ENCODE measurements at regions not wholly inside any gene's neighbourhood (a gene's known extent, or its start where the extent isn't known, plus 50 kb on each side); places are given as distances from the start of the nearest gene placed in this dataset.

- H3K4me3 ChIP-seq (ENCODE audit: low read depth, low read length), result no peak overlapping the region
- CTCF ChIA-PET, result no interaction called here
- no peak for DNase-seq (ENCODE audit: low read depth, low spot score)
- no peak for TF ChIP-seq CTCF (IDR thresholded peaks at IDR 0.05; ENCODE audit: insufficient read depth, low read length, missing control alignments)
- POLR2A ChIA-PET, result no interaction called here
Observed at GRCh38 chr11:134532921-134533421, 120.9 kb upstream of the B3GAT1 start.

GRCh38 chr11:134532131-134532920, 120.3 kb upstream of the B3GAT1 start:
- no peak for DNase-seq (ENCODE audit: low read depth, low spot score)
- ChIA-PET POLR2A (no interaction called here), CTCF (no interaction called here)
- TF ChIP-seq CTCF (IDR thresholded peaks at IDR 0.05; ENCODE audit: insufficient read depth, low read length, missing control alignments), result no peak
- no peak overlapping the region for H3K4me3 ChIP-seq (ENCODE audit: low read depth, low read length)

GRCh38 chr11:134531327-134532130, 119.5 kb upstream of the B3GAT1 start:
- TF ChIP-seq CTCF (IDR thresholded peaks at IDR 0.05; ENCODE audit: insufficient read depth, low read length, missing control alignments), result no peak
- CTCF ChIA-PET, result no interaction called here

GRCh38 chr11:134530636-134531326, 118.7 kb upstream of the B3GAT1 start:
- no peak overlapping the region for H3K4me3 ChIP-seq (ENCODE audit: low read depth, low read length)
- no peak for TF ChIP-seq CTCF (IDR thresholded peaks at IDR 0.05; ENCODE audit: insufficient read depth, low read length, missing control alignments)
- CTCF ChIA-PET, result no interaction called here
- DNase-seq (ENCODE audit: low read depth, low spot score), result no peak
- POLR2A ChIA-PET, result no interaction called here

More at GRCh38 chr11:134531327-134532130, 119.5 kb upstream of the B3GAT1 start:
- no peak overlapping the region for H3K4me3 ChIP-seq (ENCODE audit: low read depth, low read length)
- no peak for DNase-seq (ENCODE audit: low read depth, low spot score)
- POLR2A ChIA-PET, result no interaction called here

- no peak for DNase-seq (ENCODE audit: low read depth, low spot score)
- H3K4me3 ChIP-seq (ENCODE audit: low read depth, low read length), result no peak overlapping the region
- TF ChIP-seq CTCF (IDR thresholded peaks at IDR 0.05; ENCODE audit: insufficient read depth, low read length, missing control alignments), result no peak
- CTCF ChIA-PET, result no interaction called here
- POLR2A ChIA-PET, result no interaction called here
Observed at GRCh38 chr11:134529212-134530096, 117.4 kb upstream of the B3GAT1 start.

All from AG04449 (cell line).